Vagina (tissue), 2 donors: ENCODE measurements at regions not wholly inside any gene's neighbourhood (a gene's known extent, or its start where the extent isn't known, plus 50 kb on each side); places are given as distances from the start of the nearest gene placed in this dataset.

Experiments
- DNase-seq, 2 donors: peaks; one replicate each; pipeline ENCODE4 v3.0.0-alpha.2; 2017; ENCODE audit errors: extremely low spot score in 2 of 2
- H3K27ac ChIP-seq: fragments of 200-600 bp; sonication (generic); one replicate; pipeline ENCODE4 v1.5.1; 2019
- H3K27me3 ChIP-seq: fragments of 200-600 bp; sonication (generic); one replicate; pipeline ENCODE4 v1.5.1; 2019
- H3K36me3 ChIP-seq, 2 donors: fragments of 200-600 bp; sonication (generic); one replicate each; pipeline ENCODE4 v1.5.1; 2017 to 2019
- H3K4me1 ChIP-seq: fragments of 200-600 bp; sonication (generic); one replicate; pipeline ENCODE4 v1.5.1; 2019
- H3K4me3 ChIP-seq, 2 donors: fragments of 200-600 bp; sonication (generic); 1 replicate in 1 of 2; 2 replicates in 1 of 2; pipeline ENCODE4 v1.5.1; 2016 to 2019
- H3K9me3 ChIP-seq: fragments of 200-600 bp; sonication (generic); one replicate; pipeline ENCODE4 v1.5.1; 2019
- POLR2A ChIP-seq, 2 donors: fragments of 450-650 bp; IDR thresholded peaks; one replicate each; pipeline ENCODE4 v1.6.1; 2017; ENCODE audit warnings: antibody characterized with exemption in 2 of 2, mild to moderate bottlenecking in 2 of 2, moderate library complexity in 2 of 2
- POLR2AphosphoS5 ChIP-seq, 2 donors: sonication (generic); formaldehyde crosslinking; IDR thresholded peaks; one replicate each; pipeline ENCODE4 v1.9.0; 2017; ENCODE audit warnings: antibody characterized with exemption in 2 of 2, mild to moderate bottlenecking in 2 of 2, low read depth in 1 of 2; ENCODE audit not compliant: insufficient read depth in 1 of 2
- intact Hi-C: fragments of 100-400 bp; cut with DNase I; formaldehyde crosslinking; loops from one replicate; pipeline ENCODE4 v1.15.1; 2023
- TF ChIP-seq, protein P1 (sequence below), 3 experiments: fragments of 450-650 bp in 2 of 3; fragments of 200-600 bp in 1 of 3; sonication (generic) in 1 of 3; IDR thresholded peaks; one replicate each; pipeline ENCODE4 v1.5.1; 2017 to 2019; ENCODE audit warnings: antibody characterized with exemption in 3 of 3, mild to moderate bottlenecking in 2 of 3, moderate library complexity in 2 of 3

GRCh38 chr3:70737666-70738290 lies 425.3 kb upstream of the MDFIC2 start:
- no peak for DNase-seq
- no peaks in the 10 kb centered on the region for H3K4me1 ChIP-seq
- H3K9me3 ChIP-seq, result no peaks in the 10 kb centered on the region
- intact Hi-C loops, result no loop called here
- no peak overlapping the region for H3K4me3 ChIP-seq
- H3K27ac ChIP-seq, result no peak overlapping the region
- H3K36me3 ChIP-seq, result no peaks in the 10 kb centered on the region
- H3K27me3 ChIP-seq, result no peaks in the 10 kb centered on the region
- TF ChIP-seq POLR2A (IDR thresholded peaks at IDR 0.05) (no peak), POLR2AphosphoS5 (IDR thresholded peaks at IDR 0.05; ENCODE audit: insufficient read depth in 1 of 2, low read depth in 1 of 2) (no peak)
- TF ChIP-seq, protein P1, sequence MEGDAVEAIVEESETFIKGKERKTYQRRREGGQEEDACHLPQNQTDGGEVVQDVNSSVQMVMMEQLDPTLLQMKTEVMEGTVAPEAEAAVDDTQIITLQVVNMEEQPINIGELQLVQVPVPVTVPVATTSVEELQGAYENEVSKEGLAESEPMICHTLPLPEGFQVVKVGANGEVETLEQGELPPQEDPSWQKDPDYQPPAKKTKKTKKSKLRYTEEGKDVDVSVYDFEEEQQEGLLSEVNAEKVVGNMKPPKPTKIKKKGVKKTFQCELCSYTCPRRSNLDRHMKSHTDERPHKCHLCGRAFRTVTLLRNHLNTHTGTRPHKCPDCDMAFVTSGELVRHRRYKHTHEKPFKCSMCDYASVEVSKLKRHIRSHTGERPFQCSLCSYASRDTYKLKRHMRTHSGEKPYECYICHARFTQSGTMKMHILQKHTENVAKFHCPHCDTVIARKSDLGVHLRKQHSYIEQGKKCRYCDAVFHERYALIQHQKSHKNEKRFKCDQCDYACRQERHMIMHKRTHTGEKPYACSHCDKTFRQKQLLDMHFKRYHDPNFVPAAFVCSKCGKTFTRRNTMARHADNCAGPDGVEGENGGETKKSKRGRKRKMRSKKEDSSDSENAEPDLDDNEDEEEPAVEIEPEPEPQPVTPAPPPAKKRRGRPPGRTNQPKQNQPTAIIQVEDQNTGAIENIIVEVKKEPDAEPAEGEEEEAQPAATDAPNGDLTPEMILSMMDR (IDR thresholded peaks at IDR 0.05), result no peak

- Histone ChIP-seq H3K4me1 (no peaks in the 10 kb centered on the region), H3K27ac (no peak overlapping the region), H3K36me3 (no peaks in the 10 kb centered on the region), H3K9me3 (no peaks in the 10 kb centered on the region), H3K27me3 (no peaks in the 10 kb centered on the region), H3K4me3 (no peak overlapping the region)
- TF ChIP-seq, protein P1 (IDR thresholded peaks at IDR 0.05), result no peak
- TF ChIP-seq POLR2A (IDR thresholded peaks at IDR 0.05), result no peak
- no peak for TF ChIP-seq POLR2AphosphoS5 (IDR thresholded peaks at IDR 0.05; ENCODE audit: insufficient read depth in 1 of 2, low read depth in 1 of 2)
- no peak for DNase-seq
- intact Hi-C loops, result no loop called here
These were observed 423.6 kb upstream of the MDFIC2 start for GRCh38 chr3:70736009-70736408.

- intact Hi-C loops, result no loop called here
These were observed 422.3 kb upstream of the MDFIC2 start for GRCh38 chr3:70734756-70735155.

GRCh38 chr3:70731046-70731445 lies 418.6 kb upstream of the MDFIC2 start:
- no peak for DNase-seq
- TF ChIP-seq, protein P1 (IDR thresholded peaks at IDR 0.05), result no peak
- no peak for TF ChIP-seq POLR2AphosphoS5 (IDR thresholded peaks at IDR 0.05; ENCODE audit: insufficient read depth in 1 of 2, low read depth in 1 of 2)
- Histone ChIP-seq H3K9me3 (no peaks in the 10 kb centered on the region), H3K27me3 (no peaks in the 10 kb centered on the region), H3K4me1 (no peaks in the 10 kb centered on the region), H3K27ac (no peak overlapping the region), H3K4me3 (no peak overlapping the region), H3K36me3 (no peaks in the 10 kb centered on the region)
- intact Hi-C loops, result no loop called here

More at GRCh38 chr3:70734756-70735155, 422.3 kb upstream of the MDFIC2 start:
- H3K27me3 ChIP-seq, result no peaks in the 10 kb centered on the region
- no peak overlapping the region for H3K4me3 ChIP-seq
- no peaks in the 10 kb centered on the region for H3K9me3 ChIP-seq
- no peaks in the 10 kb centered on the region for H3K4me1 ChIP-seq
- no peak overlapping the region for H3K27ac ChIP-seq
- TF ChIP-seq, protein P1 (IDR thresholded peaks at IDR 0.05), result no peak
- TF ChIP-seq POLR2A (IDR thresholded peaks at IDR 0.05) (no peak), POLR2AphosphoS5 (IDR thresholded peaks at IDR 0.05; ENCODE audit: insufficient read depth in 1 of 2, low read depth in 1 of 2) (no peak)
- DNase-seq, result no peak
- H3K36me3 ChIP-seq, result no peaks in the 10 kb centered on the region

DNA sequence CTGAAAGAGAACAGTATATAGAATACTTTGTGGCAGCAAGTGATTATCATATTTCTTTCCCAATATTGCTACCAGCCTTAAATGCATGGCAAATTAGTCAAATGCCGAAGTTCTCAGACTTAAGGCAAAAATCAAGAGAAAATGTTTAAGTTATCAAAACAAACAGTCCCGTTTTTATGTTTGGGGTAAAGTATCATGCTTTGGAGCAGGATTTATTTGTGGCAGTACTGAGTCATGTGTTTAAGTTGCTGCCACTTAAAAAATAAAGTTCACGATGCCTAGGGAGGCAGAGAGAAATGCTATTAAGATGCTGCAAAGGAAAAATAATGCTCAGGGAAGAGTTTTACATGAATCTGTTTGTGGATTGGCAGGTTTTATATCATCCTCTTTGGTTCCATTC lies 417.4 kb upstream of the MDFIC2 start:
- intact Hi-C loops, result no loop called here
- H3K27me3 ChIP-seq, result no peaks in the 10 kb centered on the region
- H3K4me3 ChIP-seq, result no peak overlapping the region
- DNase-seq, result no peak
- H3K36me3 ChIP-seq, result no peaks in the 10 kb centered on the region
- TF ChIP-seq, protein P1 (IDR thresholded peaks at IDR 0.05), result no peak
- no peak for TF ChIP-seq POLR2AphosphoS5 (IDR thresholded peaks at IDR 0.05; ENCODE audit: insufficient read depth in 1 of 2, low read depth in 1 of 2)
- TF ChIP-seq POLR2A (IDR thresholded peaks at IDR 0.05), result no peak
- H3K9me3 ChIP-seq, result no peaks in the 10 kb centered on the region
- no peaks in the 10 kb centered on the region for H3K4me1 ChIP-seq
- H3K27ac ChIP-seq, result no peak overlapping the region
